HT-29 (cell line): ENCODE measurements at regions not wholly inside any gene's neighbourhood (a gene's known extent, or its start where the extent isn't known, plus 50 kb on each side); places are given as distances from the start of the nearest gene placed in this dataset.
"Not testable (repeated sequence)": the region's sequence is repeated elsewhere in the genome, so short reads cannot be mapped to it uniquely, and the experiment has no call there.

Experiments used
- DNase-seq: peaks from one replicate; pipeline ENCODE4 v3.0.0-alpha.2; 2015; ENCODE audit warnings: low spot score

DNA sequence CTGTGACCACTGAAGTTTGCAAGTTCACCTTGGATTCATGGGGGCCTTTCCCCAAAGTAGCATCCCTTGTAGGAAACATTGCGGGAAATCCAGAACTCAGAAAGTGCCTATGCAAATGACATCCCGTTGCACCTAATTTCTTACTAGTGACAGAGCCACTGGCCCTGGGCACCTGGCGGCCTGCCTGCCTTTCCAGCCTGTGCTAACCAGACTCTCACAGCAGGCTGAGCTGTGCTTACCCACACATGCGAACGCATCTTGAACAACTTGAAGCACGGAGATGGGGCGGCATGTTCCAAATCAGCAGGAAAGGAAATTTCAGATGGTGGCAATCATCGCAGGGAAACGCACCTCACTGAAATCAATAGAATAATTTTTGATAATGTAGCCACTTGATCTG, 405.8 kb downstream of the TMEM182 start:
- DNase-seq, result no peak

DNA sequence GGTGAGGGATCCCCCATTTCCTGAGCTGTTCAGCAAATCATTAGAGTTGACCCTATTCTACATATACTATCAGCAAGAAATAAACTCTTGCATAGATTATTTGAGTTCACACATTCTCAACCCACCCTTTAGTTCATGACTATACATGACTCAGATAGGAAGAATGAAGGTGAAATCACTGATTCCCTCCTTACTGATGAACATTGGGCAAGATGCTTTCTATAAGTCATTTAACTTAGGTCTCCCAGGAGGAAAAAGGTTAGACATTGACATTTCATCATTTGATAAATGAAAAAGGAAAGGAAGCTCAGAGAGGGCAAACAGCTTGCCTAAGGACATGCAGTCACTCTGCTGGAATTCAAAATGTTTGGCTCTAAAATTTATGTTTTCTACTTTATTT, 408.0 kb downstream of the TMEM182 start:
- no peak for DNase-seq

DNA sequence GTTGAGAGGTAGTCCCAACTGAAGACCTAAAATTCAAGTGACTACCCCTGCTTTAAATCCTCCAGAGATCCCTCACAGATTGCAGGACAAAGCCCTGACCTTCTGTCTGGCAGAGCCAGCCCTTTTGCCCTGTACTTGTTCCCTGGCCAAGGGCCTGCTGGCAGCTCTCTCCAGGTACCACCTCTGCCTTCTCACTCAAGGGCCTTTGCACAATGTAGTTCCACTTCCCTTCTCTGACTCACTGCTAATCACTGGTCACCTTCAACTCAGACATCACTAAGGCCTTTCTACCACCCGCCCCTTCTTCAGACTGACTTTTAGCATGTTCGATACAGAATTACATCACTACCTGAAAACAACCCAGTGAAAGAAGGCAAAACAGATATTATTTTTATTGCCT, 411.0 kb downstream of the TMEM182 start:
- DNase-seq, result no peak

DNA sequence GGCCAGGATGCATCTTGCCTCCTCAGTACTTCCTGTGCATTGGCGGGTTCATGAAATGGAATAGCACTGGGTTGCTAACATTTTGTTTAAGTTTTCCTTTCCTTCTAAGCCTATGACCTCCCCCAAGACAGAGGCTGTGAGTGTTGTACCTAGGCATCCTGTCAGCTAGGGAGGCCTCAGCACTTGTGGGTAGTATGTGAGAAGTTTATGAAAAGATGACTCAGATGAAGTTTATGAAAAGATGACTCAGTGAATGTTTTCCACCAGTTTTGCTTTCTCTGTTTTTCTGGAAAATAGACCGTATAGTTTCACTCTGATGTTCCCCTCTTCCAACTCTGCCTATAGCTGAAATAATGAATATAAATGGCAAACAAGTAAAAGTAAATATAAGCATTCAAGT, 412.9 kb downstream of the TMEM182 start:
- no peak for DNase-seq

DNA sequence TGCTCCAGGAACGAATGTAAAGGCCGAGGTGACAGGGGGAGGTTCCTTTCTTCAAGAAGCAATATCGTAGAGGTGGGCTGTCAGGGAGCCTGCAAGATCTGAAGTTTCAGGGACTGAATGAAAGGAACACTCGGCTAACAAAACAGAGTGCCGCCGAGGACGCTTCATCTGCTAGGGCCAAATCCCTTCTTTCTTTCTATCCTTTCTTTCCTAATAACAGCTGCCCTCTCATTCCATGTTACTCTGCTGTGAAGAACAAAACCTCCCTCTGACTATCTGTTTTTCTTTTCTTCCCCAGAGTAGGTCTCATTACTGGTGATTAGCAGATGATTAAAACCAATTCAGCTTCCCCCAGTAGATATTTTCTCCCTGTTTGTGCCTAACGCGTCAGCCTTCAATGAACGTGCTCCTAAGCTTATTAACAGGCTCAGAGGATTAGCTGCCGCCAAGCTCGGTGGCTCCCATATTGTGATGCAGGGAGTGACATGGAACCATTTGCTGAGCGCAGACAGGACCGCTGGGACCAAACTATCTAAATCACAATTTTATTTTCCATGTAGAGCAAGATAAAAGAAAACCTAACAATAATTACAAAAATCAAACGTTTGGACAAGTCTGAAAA, 414.6 kb downstream of the TMEM182 start:
- DNase-seq, result no peak

DNA sequence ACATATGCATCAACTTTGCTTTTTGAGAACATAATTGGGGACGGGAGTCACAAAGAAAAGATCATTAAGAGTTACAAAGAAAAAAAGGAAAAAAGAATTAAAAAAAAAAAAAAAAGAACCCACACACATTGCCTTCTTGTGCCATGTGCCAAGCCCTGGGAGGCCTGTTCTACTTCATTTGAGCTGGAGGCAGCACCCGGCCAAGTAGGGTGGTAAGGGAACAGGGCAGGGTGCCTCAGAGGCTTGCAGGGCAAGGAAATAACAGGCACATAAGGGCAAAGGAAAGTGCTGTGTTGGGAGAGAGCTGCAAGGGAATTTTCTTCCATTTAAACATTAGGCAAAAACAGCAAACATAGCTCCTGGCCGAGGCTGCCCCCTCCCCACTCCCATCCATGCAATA, 418.0 kb downstream of the TMEM182 start:
- DNase-seq, result no peak

DNA sequence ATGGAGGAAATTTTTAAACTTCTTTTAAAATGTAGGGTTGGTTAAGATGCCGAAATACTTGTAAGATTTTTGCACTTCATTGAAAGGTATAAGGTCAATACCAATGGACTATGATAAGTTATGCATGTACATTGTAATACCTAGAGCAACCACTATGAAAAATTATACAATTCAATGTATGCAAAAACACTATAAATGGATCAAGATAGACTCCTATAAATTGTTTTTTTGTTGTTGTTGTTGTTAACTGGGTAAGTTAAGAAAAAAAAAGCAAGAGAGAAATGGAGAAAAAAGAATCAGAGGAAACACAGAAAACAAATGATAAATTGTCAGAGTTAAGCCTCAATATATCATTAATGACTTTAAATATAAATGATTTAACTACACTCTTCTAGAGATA, 421.2 kb downstream of the TMEM182 start:
- DNase-seq, result no peak

DNA sequence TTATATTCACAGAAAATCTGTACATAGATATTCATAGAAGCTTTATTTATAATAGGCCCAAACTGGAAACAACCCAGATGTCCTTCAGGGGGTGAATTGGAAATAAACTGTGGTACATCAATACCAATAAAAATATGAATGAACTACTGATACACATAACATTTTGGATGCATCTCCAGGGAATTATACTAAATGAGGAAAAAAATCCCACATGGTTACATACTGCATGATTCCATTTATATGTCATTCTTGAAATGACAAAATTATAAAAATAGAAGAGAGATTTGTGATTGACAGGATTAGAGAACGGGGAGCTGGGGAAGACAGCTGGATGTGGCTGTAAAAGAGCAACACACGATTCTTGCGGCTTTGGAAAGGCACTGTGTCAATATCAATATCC, 435.0 kb downstream of the TMEM182 start:
- DNase-seq, result no peak

DNA sequence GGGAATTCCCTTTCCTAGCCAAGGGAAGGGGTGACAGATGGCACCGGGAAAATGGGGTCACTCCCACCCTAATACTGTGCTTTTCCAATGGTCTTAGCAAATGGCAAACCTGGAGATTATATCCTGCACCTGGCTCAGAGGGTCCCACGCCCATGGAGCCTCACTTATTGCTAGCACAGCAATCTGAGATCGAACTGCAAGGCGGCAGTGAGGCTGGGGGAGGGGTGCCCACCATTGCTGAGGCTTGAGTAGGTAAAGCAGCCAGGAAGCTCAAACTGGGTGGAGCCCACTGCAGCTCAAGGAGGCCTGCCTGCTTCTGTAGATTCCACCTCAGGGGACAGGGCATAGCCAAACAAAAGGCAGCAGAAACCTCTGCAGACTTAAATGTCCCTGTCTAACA, 438.9 kb downstream of the TMEM182 start:
- DNase-seq, result not testable (repeated sequence)

DNA sequence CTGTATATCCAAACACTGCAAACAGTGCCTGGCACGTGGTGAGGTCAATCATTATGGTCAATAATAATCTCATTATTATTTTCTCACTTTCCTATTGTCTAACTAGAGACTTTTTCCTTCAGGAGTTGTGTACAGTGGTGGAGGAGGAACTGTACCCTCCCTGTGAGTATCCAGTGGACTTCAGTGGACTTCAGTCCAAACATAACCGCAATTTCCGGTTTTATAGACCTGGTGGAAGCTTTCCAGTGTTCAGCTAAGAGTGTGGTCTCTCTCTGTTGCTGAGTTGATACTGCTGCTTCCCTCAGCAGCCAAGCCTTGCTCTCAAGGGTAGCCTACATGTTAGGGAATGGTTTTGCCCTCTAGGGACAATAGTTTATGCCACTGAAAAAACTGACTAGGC, 447.1 kb downstream of the TMEM182 start:
- peak; percentile 44 for DNase-seq

DNA sequence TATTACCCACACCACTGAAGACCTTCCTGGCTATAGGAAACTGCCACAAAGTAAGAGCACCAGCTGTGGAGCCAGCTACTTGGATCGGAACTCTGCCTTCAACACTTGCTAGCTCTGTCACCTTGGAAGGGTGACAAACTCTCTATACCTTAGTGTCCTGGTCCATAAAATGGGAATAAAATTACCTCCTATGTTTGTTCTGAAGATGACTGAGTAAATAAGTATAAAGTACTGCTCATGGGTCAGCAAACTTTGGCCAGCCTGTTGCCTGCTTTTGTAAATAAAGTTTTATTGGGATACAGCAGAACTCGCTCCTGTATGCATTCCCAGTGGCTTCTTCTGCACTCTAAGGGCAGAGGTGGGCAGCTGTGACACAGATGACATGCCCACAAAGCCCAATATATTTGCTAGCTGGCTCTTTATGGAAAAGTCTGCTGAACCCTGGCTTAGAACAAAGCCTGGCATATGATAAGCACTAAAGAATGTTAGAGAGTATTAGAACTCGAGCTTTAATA, 451.3 kb downstream of the TMEM182 start:
- no peak for DNase-seq

DNA sequence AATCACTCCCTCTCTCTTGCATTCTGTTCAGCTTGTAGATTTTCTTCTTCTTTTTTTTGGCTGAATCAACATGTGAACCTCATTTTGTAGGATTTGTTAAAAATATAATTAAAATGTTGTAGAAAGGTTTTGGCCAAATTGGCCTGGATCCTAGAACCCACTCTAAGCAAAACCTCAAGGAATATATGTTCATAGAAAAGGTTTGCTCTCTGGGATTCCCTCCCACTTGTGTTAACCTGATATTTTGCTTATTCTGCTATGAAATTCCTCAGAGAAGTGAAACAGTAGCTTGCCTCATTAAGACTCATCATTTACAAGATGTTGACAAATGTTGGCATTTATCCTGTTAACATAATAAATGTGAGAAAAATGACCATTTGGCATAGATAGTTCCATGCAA, 456.7 kb downstream of the TMEM182 start:
- DNase-seq, result no peak

DNA sequence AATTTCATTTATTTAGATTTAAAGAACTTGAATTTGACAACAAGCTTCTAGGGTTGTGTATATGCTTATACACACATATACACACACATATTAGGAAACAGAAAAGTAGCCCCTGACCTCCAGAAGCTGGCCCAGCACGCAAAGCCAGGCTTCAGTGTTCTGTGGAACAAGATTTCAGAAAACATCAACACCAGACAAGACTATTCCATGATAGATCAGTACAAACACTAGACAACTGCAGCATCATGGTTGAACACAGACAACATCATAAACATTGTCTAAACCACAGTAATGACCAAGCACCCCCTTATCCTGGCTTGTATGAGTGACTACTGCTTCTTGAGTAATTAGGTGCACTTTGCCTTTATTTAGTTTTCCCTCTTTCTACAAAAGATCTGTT, 457.6 kb downstream of the TMEM182 start:
- no peak for DNase-seq

DNA sequence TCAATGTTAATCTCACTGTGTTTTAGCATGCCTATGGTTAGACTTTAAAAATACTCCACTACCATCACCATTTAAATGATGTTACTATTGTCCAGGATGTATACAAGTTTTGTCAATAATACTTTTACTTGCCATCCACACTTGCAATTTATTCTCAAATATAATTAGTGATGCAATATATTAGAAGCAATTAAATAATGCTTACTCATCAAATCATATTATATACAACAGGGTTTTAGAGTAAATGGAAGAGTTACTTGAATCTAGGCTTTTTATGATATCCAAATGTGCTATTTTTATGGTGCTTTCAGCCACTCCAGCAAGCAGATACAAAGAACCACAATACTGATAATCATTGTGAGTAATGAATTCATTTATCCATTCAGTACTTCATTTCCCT, 461.1 kb downstream of the TMEM182 start:
- no peak for DNase-seq

DNA sequence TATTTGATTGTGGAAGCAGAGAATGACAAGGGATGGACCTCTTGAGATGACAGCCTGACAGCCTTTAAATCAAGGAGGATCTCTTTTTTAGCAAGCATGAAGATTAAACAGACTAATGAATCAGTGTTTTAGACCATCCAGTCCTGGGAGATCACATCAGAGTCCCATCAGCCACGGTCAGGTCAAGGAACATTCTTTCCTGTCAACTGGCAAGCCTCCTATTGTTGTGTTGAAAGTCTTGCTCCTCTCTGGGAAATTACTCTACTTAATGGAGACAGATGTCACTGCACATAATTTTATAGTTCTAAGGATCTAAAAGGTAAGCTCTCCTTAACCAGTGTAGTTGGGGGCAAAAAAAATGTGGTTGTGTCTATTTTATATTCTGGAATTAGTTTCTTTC, 469.0 kb downstream of the TMEM182 start:
- DNase-seq, result no peak

DNA sequence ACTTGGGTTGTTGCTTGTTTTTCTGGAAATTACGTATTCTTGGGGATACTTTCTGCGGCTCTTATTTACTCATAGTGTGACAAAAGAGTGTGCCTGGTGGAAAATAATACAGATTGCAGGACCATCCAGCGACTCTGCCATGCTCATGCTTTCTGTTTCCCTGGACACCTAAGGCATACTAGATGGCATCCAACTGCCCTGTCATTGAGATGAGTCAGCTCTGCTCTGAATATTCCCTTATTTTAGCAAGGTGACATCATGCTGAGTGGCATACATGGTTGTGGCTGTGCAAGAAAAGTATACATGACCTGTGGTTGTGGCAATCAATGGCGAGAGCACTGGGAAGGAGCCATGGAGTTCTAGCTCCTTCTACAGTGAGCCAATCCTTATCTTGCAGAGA, 471.0 kb downstream of the TMEM182 start:
- no peak for DNase-seq

DNA sequence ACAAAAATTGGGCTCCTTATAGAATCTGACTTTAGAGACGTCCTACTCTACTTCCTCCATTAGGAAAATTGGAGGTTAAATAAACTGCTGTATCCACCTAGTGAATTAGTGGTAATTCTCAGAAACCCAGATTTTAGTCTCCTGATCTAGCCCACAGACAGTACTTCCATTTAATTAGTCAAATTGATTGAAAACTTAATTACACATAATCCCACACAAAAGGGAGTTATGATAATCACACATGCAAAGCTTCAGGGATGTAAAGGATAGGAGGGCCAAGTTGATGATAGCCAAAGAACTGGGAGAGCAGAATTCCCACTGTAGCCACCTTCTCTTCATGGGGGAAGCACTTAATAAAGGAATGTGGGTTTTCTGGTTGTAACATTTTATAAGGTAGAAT, 471.9 kb downstream of the TMEM182 start:
- DNase-seq, result no peak

DNA sequence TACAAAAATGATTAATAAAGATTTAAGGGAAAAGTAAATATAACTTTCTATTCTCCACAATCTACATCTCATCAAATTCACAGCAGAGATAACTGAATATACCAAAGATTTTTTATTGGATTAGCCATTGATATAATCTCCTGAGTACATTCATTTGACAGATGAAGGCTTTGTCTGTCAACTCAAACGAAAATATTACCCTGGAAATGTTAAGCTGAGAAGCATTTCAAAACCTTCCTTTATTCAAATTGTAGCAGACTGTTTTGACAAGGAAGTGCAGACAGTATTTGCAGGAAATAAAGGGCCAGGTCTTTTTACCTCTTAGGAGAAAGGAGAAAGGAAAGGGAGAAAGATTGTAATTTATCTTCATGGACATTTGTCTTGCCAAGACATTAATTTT, 473.5 kb downstream of the TMEM182 start:
- DNase-seq, result no peak

DNA sequence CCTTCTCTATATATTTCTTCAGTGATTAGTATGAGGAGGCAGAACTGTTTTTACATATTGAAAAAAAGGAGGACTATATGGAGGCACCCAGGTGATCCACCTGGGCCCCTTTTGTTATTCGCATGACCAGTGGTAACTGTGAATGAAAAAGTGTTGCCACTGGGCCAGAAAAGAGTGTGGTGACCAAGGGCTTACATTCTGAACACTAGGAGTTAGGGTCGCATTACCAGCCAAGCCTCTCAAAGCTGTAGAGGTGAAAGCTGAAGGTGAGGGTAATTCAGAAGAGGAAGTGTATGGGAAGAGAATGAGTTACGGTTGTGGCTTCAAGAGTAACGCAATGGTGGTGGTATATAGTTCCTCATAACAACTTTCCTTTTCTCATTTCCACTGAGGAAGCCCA, 487.6 kb downstream of the TMEM182 start:
- no peak for DNase-seq

DNA sequence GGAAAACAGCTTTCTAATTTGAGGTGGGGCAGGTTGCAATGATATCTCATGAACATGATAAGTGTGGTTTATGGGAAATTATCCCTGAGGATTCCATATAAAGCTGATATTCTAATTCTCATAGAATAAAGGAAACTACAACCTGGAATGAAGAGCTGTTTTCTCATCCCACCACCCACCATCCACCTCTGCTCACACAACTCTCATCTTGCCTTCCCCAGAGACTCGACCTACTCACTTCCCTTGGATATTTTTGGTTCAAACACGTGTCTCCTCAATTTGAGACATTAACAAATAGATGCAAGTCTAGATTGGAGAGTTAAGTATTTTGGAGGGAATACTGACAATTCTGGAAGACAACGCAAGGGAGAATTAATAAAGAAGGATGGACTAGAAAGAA, 490.9 kb downstream of the TMEM182 start:
- no peak for DNase-seq

DNA sequence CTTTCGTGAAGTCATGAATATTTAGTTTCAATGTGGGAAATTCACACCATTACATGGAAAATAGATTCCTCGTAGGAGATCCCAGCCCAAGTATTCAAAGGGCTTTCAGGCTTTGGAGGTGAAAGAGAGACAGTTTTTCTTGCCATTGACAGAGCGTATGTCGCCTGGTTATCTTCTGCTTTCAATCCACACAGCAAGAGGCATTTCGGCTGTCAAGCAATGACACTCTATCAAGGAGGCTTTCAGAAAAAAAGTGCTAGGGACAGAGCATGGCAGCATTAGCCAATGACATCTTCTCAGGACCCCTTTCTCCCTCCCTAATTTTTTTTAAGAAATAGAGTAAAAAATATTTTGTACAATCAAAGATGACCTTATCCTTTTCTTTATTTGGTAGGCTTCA, 492.8 kb downstream of the TMEM182 start:
- DNase-seq, result no peak

DNA sequence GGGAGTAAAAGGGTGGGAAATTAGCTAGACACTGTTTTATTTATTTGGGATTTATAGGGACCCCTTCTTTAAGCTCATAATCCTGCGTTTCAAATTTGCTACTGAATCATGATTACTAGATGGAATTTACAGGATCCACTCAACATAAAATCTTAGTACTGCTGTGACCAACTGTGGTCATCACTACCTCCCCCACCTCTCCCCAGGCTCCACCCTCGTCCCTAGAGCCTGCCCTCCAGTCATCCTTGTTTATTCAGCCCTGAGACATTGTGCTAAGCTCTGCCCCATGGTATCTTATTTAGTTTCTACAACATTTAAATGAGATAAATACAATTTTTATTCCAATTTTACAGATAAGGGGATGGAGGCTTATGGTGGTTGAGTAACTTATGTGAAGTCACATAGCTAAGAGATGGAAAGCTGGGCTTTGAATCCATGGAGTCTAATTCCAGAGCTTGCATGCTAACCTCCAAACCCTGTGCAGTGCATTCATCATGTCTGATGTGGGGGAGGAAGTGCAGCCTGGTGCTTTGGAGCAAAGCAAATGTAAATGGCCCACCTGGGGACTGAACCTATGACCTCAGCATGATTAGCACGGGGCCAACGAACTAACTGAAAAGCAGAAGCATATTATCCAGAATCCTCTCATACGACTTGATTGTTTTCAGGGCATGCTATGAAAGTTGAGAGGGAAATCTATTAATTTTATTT, 502.4 kb downstream of the TMEM182 start:
- DNase-seq, result no peak

DNA sequence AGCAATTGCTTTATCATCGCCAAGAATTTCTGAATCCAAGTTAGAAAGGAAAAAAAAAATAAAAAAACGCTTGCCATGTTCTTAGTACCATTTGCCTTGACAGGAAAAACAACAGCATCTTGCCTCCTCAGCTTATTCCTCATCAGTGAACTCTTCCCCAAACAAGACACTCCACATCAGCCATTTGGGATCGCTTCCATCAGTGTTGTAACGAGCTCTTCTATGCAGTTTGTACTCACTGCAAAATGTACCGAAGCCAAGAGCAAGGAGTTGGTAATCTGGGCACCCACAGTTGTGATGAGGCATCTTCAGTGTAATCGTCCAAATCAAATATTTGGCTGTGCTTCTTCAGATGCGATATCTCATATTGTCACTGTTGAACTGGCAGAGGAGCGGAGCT, 503.7 kb downstream of the TMEM182 start:
- DNase-seq, result no peak
